ENCODE measurements at regions not wholly inside any gene's neighbourhood (a gene's known extent, or its start where the extent isn't known, plus 50 kb on each side); places are given as distances from the start of the nearest gene placed in this dataset.
"Not testable (repeated sequence)": the region's sequence is repeated elsewhere in the genome, so short reads cannot be mapped to it uniquely, and the experiment has no call there.

DNA sequence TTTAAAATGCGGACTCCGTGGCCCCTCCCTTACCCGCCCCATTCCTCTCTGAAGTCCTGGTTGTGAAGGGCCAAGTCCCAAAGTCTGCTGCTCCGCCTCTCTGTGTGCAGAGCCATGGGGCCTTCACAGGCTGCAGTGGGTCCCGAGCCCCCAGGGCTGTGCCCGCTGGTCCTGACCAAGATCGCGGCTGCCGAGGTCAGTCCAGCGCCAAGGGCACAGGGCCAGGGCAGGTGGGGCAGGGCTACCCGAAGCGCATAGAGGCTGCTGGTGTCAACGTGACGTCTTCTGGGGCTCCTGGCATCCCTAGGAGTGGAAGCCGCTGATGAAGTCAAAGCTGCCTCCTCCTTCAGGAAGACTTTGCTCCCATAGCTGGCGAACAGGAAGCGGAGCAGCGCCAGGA lies 858.8 kb downstream of the TUBA3C start:
- H3K4me1 ChIP-seq (ENCODE audit: insufficient read depth, low read length, poor library complexity, severe bottlenecking); H4K20me1 ChIP-seq (ENCODE audit: insufficient read depth, low read length); DNase-seq (ENCODE audit: low spot score); H3K9me3 ChIP-seq (ENCODE audit: low read length); H3K27ac ChIP-seq (ENCODE audit: low read depth, low read length, poor library complexity, severe bottlenecking); BruUV-seq (replicated peaks); H3K79me2 ChIP-seq (ENCODE audit: insufficient read depth, low read depth, low read length); H3K4me3 ChIP-seq (ENCODE audit: low read depth, low read length, poor library complexity, severe bottlenecking); H3K9me2 ChIP-seq (ENCODE audit: insufficient read depth, low read length); POLR2A ChIA-PET; H3K4me2 ChIP-seq (ENCODE audit: low read length); intact Hi-C loops (cut with micrococcal nuclease; ENCODE audit: unreplicated experiment); CTCF ChIA-PET (ENCODE audit: unreplicated experiment); H3K36me3 ChIP-seq (ENCODE audit: insufficient read depth, low read length); H2AFZ ChIP-seq (ENCODE audit: low read length): not testable (repeated sequence)

DNA sequence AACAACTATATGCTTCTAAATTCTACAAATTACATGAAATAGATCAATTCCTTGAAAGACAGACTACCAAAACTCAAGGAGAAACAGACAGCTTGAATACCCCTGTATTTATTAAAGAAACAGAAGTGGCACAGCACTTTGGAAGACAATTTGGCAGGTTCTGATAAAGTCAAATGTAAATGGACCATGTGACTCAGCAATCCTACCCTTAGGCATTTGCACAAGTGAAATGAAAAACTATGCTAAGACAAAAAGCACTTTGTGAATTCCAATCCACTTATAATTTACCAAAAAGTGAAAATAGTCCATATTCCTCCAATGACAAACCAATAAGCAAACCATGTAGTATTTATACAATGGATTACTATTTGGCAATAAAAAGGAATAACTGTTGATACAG lies 862.0 kb downstream of the TUBA3C start:
- CTCF ChIA-PET (ENCODE audit: unreplicated experiment); BruUV-seq (replicated peaks); H3K9me3 ChIP-seq (ENCODE audit: low read length); H3K79me2 ChIP-seq (ENCODE audit: insufficient read depth, low read depth, low read length); H3K4me2 ChIP-seq (ENCODE audit: low read length); DNase-seq (ENCODE audit: low spot score); H3K27ac ChIP-seq (ENCODE audit: low read depth, low read length, poor library complexity, severe bottlenecking); POLR2A ChIA-PET; H3K4me3 ChIP-seq (ENCODE audit: low read depth, low read length, poor library complexity, severe bottlenecking); H3K36me3 ChIP-seq (ENCODE audit: insufficient read depth, low read length); H4K20me1 ChIP-seq (ENCODE audit: insufficient read depth, low read length); intact Hi-C loops (cut with micrococcal nuclease; ENCODE audit: unreplicated experiment); H3K9me2 ChIP-seq (ENCODE audit: insufficient read depth, low read length); H2AFZ ChIP-seq (ENCODE audit: low read length); H3K4me1 ChIP-seq (ENCODE audit: insufficient read depth, low read length, poor library complexity, severe bottlenecking): not testable (repeated sequence)

DNA sequence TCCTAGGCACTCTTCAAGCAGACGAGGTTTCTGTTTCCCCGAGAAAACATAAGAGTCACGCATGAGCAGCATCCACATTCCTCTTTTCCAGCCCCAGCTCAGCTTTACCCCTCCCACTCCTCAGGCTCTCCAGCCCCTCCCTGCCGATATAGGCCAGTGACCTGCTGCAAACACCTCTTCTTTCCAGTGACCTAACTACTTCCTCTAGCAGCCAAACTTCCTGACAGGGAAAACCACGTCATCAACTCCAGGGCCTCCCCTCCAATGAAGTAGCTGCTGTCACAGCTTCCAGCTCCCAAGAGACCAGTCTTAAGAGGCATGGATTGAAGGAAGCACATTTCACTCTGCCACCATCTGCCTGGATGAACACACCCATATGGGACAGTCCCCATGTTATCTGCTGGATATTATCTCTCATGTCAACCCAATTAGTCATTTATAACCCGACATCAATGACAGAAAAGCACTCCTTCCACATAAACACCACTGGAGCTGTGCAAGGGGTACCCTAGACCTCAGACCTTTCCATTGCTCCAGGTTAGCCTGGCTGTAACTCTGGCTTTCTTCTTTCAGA lies 878.3 kb downstream of the TUBA3C start:
- intact Hi-C loops (cut with micrococcal nuclease; ENCODE audit: unreplicated experiment); DNase-seq (ENCODE audit: low spot score); H3K9me2 ChIP-seq (ENCODE audit: insufficient read depth, low read length); H3K27ac ChIP-seq (ENCODE audit: low read depth, low read length, poor library complexity, severe bottlenecking); POLR2A ChIA-PET; H3K9me3 ChIP-seq (ENCODE audit: low read length); BruUV-seq (replicated peaks); H3K4me1 ChIP-seq (ENCODE audit: insufficient read depth, low read length, poor library complexity, severe bottlenecking); H3K4me2 ChIP-seq (ENCODE audit: low read length); H3K79me2 ChIP-seq (ENCODE audit: insufficient read depth, low read depth, low read length); H3K36me3 ChIP-seq (ENCODE audit: insufficient read depth, low read length); H2AFZ ChIP-seq (ENCODE audit: low read length); CTCF ChIA-PET (ENCODE audit: unreplicated experiment); H4K20me1 ChIP-seq (ENCODE audit: insufficient read depth, low read length); H3K4me3 ChIP-seq (ENCODE audit: low read depth, low read length, poor library complexity, severe bottlenecking): not testable (repeated sequence)

DNA sequence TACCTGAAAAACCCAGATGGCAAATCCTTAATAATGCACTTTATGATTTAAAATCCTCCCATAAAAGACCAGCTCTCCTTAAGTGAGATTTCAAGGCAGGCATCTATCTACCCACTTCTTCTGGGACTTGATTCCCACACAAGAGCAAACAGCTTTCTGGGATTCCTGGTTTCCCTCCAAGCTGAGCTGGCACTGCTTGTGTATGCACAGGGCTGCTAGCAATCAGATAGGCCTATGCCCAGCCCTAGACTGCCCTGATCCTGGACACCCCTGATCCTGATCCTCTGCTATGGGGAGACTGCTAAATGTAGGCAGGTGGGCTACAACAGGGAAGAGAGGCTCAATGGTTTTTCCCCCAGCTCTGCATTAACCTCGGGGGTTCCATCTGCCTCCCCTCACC lies 880.7 kb downstream of the TUBA3C start:
- DNase-seq (ENCODE audit: low spot score); H3K9me3 ChIP-seq (ENCODE audit: low read length); H3K36me3 ChIP-seq (ENCODE audit: insufficient read depth, low read length); H4K20me1 ChIP-seq (ENCODE audit: insufficient read depth, low read length); intact Hi-C loops (cut with micrococcal nuclease; ENCODE audit: unreplicated experiment); H3K79me2 ChIP-seq (ENCODE audit: insufficient read depth, low read depth, low read length); H3K27ac ChIP-seq (ENCODE audit: low read depth, low read length, poor library complexity, severe bottlenecking); H2AFZ ChIP-seq (ENCODE audit: low read length); H3K4me2 ChIP-seq (ENCODE audit: low read length); POLR2A ChIA-PET; H3K4me1 ChIP-seq (ENCODE audit: insufficient read depth, low read length, poor library complexity, severe bottlenecking); H3K9me2 ChIP-seq (ENCODE audit: insufficient read depth, low read length); CTCF ChIA-PET (ENCODE audit: unreplicated experiment); H3K4me3 ChIP-seq (ENCODE audit: low read depth, low read length, poor library complexity, severe bottlenecking); BruUV-seq (replicated peaks): not testable (repeated sequence)

DNA sequence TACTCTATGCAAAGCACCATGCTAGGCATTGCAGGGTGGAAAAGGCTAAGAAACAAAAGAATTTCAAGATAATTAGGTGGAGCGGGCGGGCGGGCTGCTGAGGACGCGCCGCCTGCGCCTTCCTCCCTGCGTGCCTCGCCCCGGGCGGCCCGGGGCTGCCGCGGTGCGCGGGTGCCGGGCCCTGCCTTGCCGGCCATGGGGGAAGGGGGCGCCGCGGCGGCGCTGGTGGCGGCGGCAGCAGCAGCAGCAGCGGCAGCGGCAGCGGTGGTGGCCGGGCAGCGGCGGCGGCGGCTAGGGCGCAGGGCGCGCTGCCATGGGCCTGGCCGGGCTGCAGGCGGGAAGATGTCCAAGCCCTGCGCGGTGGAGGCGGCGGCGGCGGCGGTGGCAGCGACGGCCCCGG lies 884.3 kb downstream of the TUBA3C start:
- H3K79me2 ChIP-seq (ENCODE audit: insufficient read depth, low read depth, low read length); POLR2A ChIA-PET; H3K4me2 ChIP-seq (ENCODE audit: low read length); CTCF ChIA-PET (ENCODE audit: unreplicated experiment); H3K36me3 ChIP-seq (ENCODE audit: insufficient read depth, low read length); H3K27ac ChIP-seq (ENCODE audit: low read depth, low read length, poor library complexity, severe bottlenecking); H4K20me1 ChIP-seq (ENCODE audit: insufficient read depth, low read length); DNase-seq (ENCODE audit: low spot score); H3K9me2 ChIP-seq (ENCODE audit: insufficient read depth, low read length); H2AFZ ChIP-seq (ENCODE audit: low read length); intact Hi-C loops (cut with micrococcal nuclease; ENCODE audit: unreplicated experiment); H3K9me3 ChIP-seq (ENCODE audit: low read length); H3K4me1 ChIP-seq (ENCODE audit: insufficient read depth, low read length, poor library complexity, severe bottlenecking); H3K4me3 ChIP-seq (ENCODE audit: low read depth, low read length, poor library complexity, severe bottlenecking); BruUV-seq (replicated peaks): not testable (repeated sequence)

DNA sequence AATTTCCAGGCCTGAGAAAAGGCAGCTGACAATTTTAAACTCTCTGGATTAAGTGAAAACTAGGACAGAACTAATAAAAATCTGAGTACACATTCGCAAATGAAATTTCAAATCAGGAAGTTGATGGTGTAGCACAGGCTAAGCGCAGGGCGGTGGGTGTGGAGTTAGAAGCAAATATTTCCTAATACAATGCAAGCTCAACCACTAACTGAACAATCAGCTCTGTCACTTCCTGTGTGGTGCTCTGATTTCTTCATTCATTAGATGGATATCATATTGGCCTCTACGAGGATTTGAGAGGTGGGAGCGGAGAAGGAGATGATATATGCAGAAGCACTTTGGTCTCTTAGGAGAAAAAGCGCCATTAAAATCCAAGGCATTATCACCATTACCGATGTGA lies 885.0 kb downstream of the TUBA3C start:
- not testable (repeated sequence) for BruUV-seq (replicated peaks); H2AFZ ChIP-seq (ENCODE audit: low read length)

DNA sequence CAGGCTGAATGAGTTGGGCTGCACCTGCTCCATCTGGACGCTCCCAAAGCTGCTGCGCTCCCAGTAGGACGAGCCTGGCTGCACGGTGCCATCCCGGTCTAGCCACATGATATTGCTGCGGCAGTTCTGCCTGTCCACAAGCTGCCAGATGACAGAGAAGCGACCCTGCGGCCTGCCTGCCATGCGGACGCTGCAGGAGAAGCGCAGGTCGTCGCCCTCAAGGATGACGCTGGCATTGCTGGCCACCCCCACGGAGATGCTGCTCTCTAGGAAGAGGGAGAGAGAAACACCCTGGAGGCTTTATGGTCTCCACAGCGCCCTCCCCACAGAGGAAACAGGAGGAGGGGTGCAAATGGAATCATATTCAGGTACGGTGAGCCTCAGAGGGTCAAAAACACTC lies 887.3 kb downstream of the TUBA3C start:
- H3K27ac ChIP-seq (ENCODE audit: low read depth, low read length, poor library complexity, severe bottlenecking); DNase-seq (ENCODE audit: low spot score); POLR2A ChIA-PET; H3K4me3 ChIP-seq (ENCODE audit: low read depth, low read length, poor library complexity, severe bottlenecking); H3K9me2 ChIP-seq (ENCODE audit: insufficient read depth, low read length); BruUV-seq (replicated peaks); intact Hi-C loops (cut with micrococcal nuclease; ENCODE audit: unreplicated experiment); H2AFZ ChIP-seq (ENCODE audit: low read length); H3K9me3 ChIP-seq (ENCODE audit: low read length); H4K20me1 ChIP-seq (ENCODE audit: insufficient read depth, low read length); CTCF ChIA-PET (ENCODE audit: unreplicated experiment); H3K4me2 ChIP-seq (ENCODE audit: low read length); H3K4me1 ChIP-seq (ENCODE audit: insufficient read depth, low read length, poor library complexity, severe bottlenecking); H3K36me3 ChIP-seq (ENCODE audit: insufficient read depth, low read length); H3K79me2 ChIP-seq (ENCODE audit: insufficient read depth, low read depth, low read length): not testable (repeated sequence)

More for the DNA sequence above, 885.0 kb downstream of the TUBA3C start:
- H3K4me3 ChIP-seq (ENCODE audit: low read depth, low read length, poor library complexity, severe bottlenecking); H3K4me1 ChIP-seq (ENCODE audit: insufficient read depth, low read length, poor library complexity, severe bottlenecking); DNase-seq (ENCODE audit: low spot score); H3K9me2 ChIP-seq (ENCODE audit: insufficient read depth, low read length); intact Hi-C loops (cut with micrococcal nuclease; ENCODE audit: unreplicated experiment); POLR2A ChIA-PET; H3K4me2 ChIP-seq (ENCODE audit: low read length); H3K9me3 ChIP-seq (ENCODE audit: low read length); H3K36me3 ChIP-seq (ENCODE audit: insufficient read depth, low read length); H3K79me2 ChIP-seq (ENCODE audit: insufficient read depth, low read depth, low read length); CTCF ChIA-PET (ENCODE audit: unreplicated experiment); H3K27ac ChIP-seq (ENCODE audit: low read depth, low read length, poor library complexity, severe bottlenecking); H4K20me1 ChIP-seq (ENCODE audit: insufficient read depth, low read length): not testable (repeated sequence)
